Cortex of kidney (tissue), 1 donor: ENCODE measurements at regions not wholly inside any gene's neighbourhood (a gene's known extent, or its start where the extent isn't known, plus 50 kb on each side); places are given as distances from the start of the nearest gene placed in this dataset.

Source experiments
- DNase-seq: peaks from one replicate; lab custom pipeline; 2025; lab: John Stamatoyannopoulos, UW

DNA sequence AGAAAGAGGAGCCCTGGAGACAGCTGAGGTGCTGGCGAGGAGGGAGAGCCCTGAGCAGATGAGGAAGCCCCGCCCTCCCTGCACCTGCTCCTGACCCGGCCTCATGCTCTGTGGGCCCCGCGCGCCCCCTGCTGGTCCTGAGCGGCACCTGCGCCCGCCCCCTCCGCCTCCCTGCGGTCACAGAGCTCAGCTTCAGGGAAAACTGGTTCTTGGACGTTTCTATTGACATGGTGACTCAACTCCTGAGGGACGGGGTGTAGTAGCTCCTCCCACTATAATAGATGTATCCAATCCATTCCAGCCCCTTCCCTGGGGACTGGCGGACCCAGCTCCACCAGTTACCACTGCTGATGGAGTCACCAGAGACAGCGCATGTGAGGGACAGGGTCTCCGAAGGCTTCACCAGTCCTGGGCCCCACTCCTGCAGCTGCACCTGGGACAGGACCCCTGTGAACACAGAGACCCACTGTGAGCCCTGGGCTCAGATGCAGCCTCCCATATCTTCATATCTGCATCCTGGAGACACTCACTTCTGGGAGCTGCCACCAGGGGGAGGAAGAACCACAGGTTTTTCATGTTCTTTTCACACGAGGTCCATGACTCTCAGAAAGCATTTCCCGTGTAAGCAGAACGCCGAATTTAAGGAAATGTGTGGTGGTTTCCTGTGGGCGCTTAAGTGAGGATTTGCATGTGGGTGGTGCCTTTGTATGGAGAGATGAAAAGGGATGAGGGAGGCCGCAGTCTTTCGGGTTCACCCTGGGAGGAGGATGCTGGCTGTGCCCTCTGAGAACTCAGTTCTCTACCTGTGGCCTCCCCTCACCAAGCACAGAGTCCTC, 1346.4 kb downstream of the TMEM121 start:
- peak; percentile 12 for DNase-seq

DNA sequence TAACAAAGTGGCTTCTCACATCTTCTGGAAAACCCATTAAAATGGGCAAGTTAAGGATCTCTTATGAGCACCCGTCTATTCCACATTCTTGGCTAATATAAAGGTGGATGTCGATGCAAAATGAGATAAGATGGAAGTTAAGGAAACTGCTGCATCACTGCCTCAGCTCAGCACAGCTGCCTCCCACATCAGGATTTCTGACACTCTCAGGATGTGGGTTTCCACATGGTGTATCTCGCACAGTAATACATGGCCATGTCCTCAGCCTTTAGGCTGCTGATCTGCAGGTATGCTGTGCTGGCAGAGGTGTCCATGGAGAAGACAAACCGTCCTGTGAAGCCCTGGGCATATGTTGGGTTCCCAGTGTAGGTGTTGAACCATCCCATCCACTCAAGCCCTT, 1348.0 kb downstream of the TMEM121 start:
- no peak for DNase-seq

GRCh38 chr14:106875503-106875902, 1349.1 kb downstream of the TMEM121 start:
- no peak for DNase-seq

GRCh38 chr14:106876711-106877110, 1350.3 kb downstream of the TMEM121 start:
- DNase-seq: no peak

- DNase-seq: no peak
Measured at GRCh38 chr14:106877517-106877916, 1351.1 kb downstream of the TMEM121 start.

GRCh38 chr14:106879241-106879640, 1352.9 kb downstream of the TMEM121 start:
- DNase-seq: no peak

GRCh38 chr14:106883218-106883692, 1356.9 kb downstream of the TMEM121 start:
- no peak for DNase-seq
